ENCODE measurements at regions not wholly inside any gene's neighbourhood (a gene's known extent, or its start where the extent isn't known, plus 50 kb on each side); places are given as distances from the start of the nearest gene placed in this dataset.

DNA sequence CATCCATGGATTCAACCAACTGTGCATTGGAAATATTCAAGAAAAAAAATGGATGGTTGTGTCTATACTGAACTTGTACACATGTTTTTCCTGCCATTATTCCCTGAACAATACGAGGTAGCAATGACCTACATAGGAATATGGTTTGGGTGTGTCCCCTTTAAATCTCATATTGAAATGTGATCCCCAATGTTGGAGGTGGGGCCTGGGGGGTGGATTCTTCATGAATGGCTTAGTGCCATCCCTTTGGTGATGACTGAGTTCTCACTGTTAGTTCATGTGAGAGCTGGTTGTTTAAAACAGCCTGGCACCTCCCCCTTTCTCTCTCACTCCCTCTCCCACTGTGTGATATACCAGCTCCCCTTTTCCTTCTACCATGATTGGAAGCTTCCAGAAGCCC, 139.8 kb upstream of the BACH2 start:
- no peak for DNase-seq (ENCODE audit: low spot score)
- TF ChIP-seq, protein P1, sequence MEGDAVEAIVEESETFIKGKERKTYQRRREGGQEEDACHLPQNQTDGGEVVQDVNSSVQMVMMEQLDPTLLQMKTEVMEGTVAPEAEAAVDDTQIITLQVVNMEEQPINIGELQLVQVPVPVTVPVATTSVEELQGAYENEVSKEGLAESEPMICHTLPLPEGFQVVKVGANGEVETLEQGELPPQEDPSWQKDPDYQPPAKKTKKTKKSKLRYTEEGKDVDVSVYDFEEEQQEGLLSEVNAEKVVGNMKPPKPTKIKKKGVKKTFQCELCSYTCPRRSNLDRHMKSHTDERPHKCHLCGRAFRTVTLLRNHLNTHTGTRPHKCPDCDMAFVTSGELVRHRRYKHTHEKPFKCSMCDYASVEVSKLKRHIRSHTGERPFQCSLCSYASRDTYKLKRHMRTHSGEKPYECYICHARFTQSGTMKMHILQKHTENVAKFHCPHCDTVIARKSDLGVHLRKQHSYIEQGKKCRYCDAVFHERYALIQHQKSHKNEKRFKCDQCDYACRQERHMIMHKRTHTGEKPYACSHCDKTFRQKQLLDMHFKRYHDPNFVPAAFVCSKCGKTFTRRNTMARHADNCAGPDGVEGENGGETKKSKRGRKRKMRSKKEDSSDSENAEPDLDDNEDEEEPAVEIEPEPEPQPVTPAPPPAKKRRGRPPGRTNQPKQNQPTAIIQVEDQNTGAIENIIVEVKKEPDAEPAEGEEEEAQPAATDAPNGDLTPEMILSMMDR (IDR thresholded peaks at IDR 0.05; ENCODE audit: extremely low read depth, insufficient read depth, missing control alignments) = no peak
- in situ Hi-C loops (cut with MboI; ENCODE audit: low pct_unique_long_range_greater_than_20kb, low sequenced_read_pairs, unreplicated experiment) = no loop called here

DNA sequence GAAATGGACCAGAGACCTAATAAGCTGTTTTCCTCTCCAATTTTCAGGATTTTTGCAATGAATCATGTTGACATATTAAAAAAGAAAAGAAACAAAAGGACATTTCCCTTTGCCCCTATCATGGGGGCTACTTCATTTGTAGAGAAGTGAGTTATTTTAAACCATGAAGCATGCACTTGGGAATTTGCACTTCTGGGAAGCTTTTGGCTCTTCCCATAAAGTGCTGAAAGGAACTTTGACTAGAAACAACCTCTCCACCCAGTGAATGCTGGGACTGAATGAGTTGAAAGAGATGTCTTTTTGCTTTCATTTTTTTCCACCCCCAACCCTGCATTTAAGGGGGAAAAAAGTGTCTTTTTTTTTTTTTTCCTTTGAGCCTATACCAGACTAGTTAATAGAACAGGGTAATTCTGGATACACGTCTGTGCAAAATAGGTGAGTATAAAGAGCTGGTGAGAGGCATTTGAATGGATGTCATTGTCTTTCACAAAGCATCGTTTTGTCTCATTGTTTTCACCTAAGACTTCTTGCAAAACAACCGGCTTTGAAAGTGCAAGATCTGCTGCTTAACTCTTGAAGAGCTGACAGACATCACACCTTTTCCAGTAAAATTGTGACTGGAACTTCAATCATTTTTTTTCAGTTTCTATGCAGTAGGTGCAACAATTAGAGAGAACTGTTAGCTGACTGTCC, 138.7 kb upstream of the BACH2 start:
- no peak for DNase-seq (ENCODE audit: low spot score)
- TF ChIP-seq, protein P1 (IDR thresholded peaks at IDR 0.05; ENCODE audit: extremely low read depth, insufficient read depth, missing control alignments) = no peak
- in situ Hi-C loops (cut with MboI; ENCODE audit: low pct_unique_long_range_greater_than_20kb, low sequenced_read_pairs, unreplicated experiment) = no loop called here

DNA sequence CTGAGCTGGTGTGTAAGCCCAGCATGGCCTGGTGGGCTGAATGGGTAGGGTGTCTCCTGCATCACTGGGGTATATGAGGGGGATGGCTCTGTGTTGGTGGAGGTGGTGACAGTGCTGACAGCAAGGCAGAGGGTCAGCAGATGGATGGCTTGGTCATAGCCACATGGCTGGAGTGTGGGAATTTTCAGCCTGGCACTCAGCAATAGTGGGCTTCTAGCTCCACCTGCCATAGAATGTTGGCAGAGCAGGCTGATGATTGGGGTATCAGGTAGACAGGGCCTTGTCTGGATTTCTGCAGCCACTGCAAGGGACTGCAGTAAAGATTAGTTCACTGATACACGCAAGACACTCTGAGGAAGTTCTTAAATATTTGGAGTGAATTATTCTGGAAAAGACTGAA, 137.5 kb upstream of the BACH2 start:
- TF ChIP-seq, protein P1 (IDR thresholded peaks at IDR 0.05; ENCODE audit: extremely low read depth, insufficient read depth, missing control alignments) = no peak
- DNase-seq (ENCODE audit: low spot score) = no peak
- in situ Hi-C loops (cut with MboI; ENCODE audit: low pct_unique_long_range_greater_than_20kb, low sequenced_read_pairs, unreplicated experiment) = no loop called here

DNA sequence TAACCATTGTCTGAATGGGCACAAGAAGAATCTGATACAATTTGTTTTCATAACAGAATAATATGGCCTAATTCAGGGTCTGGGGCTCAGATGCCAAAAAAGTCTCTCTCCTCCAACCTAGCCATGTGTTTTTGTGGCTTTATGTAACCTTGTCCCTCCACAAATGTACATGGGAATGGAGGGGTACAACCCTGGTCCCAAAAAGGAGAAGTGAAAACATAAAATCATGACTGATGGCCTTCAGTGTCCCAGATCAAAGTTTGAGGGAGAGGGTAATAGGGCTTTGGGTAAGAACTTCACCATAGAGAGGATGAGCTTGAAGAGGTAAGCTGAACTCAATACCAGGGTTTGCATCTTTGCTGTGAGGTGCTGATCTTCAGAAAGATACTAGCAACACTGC, 136.3 kb upstream of the BACH2 start:
- TF ChIP-seq, protein P1 (IDR thresholded peaks at IDR 0.05; ENCODE audit: extremely low read depth, insufficient read depth, missing control alignments) = no peak
- in situ Hi-C loops (cut with MboI; ENCODE audit: low pct_unique_long_range_greater_than_20kb, low sequenced_read_pairs, unreplicated experiment) = no loop called here

DNA sequence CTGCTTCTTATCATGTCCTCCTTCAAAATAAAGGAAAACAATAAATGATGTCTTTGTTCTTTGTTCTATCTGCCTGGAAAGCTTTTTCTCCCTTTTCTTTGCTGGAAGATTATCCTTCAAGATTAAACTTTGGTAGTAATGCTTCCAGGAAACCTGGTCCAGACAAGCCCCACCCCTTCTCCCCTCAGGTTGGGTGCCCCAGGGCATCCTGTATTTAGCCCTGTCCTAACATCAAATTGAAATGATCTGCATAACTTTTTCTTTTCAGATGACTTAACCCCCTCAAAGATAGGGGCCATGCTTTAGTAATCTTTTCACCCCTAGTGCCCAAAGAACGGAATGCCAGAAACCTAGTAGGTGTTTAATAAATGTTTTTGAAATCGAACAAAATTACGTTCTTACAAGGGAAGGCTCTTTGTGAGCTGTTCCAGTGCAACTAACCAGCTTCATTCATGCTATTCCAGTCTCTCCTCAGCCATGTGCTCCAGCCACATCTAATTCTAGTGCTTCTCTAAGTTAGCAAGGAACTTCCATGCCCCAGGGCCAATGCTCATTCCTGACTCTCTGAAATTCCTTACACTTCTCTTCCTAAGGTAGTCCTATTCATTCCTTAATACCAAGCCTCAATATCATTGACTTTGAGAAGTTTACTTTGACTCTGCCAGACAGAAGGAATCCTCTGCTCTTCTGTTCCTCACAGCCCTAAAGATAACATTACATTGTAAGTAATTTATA, 135.6 kb upstream of the BACH2 start:
- TF ChIP-seq, protein P1 (IDR thresholded peaks at IDR 0.05; ENCODE audit: extremely low read depth, insufficient read depth, missing control alignments) = no peak
- in situ Hi-C loops (cut with MboI; ENCODE audit: low pct_unique_long_range_greater_than_20kb, low sequenced_read_pairs, unreplicated experiment) = no loop called here
- no peak for DNase-seq (ENCODE audit: low spot score)

More for the DNA sequence above, 136.3 kb upstream of the BACH2 start:
- DNase-seq (ENCODE audit: low spot score) = no peak

DNA sequence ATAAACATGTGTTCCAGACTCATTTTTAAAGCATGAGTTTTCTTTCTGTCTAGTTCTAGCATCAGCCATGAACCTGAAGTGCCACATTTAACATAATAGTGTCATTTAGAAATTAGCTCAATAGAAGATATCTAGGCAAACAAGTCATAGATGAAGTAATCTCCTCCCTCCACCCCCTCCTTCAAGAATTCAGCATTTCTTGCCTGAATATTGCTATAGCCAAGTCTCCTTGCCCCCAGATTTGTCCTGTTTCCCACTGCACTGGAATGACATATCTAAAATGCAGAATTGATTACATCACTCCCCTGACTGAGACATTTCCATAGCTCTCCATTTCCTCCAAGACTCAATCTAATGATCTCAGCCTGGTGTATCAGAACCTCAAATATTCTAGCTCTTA, 134.9 kb upstream of the BACH2 start:
- TF ChIP-seq, protein P1 (IDR thresholded peaks at IDR 0.05; ENCODE audit: extremely low read depth, insufficient read depth, missing control alignments) = no peak
- no peak for DNase-seq (ENCODE audit: low spot score)
- in situ Hi-C loops (cut with MboI; ENCODE audit: low pct_unique_long_range_greater_than_20kb, low sequenced_read_pairs, unreplicated experiment) = no loop called here
